Heart right ventricle (tissue), 16 donors: ENCODE measurements at regions not wholly inside any gene's neighbourhood (a gene's known extent, or its start where the extent isn't known, plus 50 kb on each side); places are given as distances from the start of the nearest gene placed in this dataset.

Experiments
- ATAC-seq, 8 donors: fragments of 200-7000 bp; cut with Tn5 transposase; one replicate each; pipeline ENCODE4 v1.9.1; 2020; ENCODE audit warnings: mild to moderate bottlenecking in 8 of 8, moderate library complexity in 8 of 8, moderate number of reproducible peaks in 1 of 8
- DNase-seq, 2 donors: peaks; one replicate each; pipeline ENCODE4 v3.0.0-alpha.2; 2020
- H3K27ac ChIP-seq, 10 donors: fragments of 200-600 bp; sonication (generic) in 2 of 10; one replicate each; pipeline versions ENCODE4 v1.5.0 to v1.8.0; 2020 to 2022; ENCODE audit warnings: mild to moderate bottlenecking in 3 of 10
- H3K27me3 ChIP-seq, 7 donors: fragments of 200-600 bp; one replicate each; pipeline ENCODE4 v1.8.0; 2021 to 2022; ENCODE audit warnings: mild to moderate bottlenecking in 2 of 7
- H3K36me3 ChIP-seq, 9 donors: fragments of 200-600 bp; sonication (generic) in 1 of 9; one replicate each; pipeline versions ENCODE4 v1.5.0 to v1.8.0; 2020 to 2022; ENCODE audit warnings: mild to moderate bottlenecking in 2 of 9
- H3K4me1 ChIP-seq, 9 donors: fragments of 200-600 bp; sonication (generic) in 1 of 9; one replicate each; pipeline versions ENCODE4 v1.5.0 to v1.8.0; 2020 to 2022; ENCODE audit warnings: mild to moderate bottlenecking in 4 of 9
- H3K4me3 ChIP-seq, 10 donors: fragments of 200-600 bp; sonication (generic) in 2 of 10; one replicate each; pipeline versions ENCODE4 v1.5.0 to v1.8.0; 2020 to 2022; ENCODE audit warnings: mild to moderate bottlenecking in 7 of 10, moderate library complexity in 2 of 10
- H3K9me3 ChIP-seq, 11 donors: fragments of 200-600 bp in 10 of 11; sonication (generic) in 2 of 11; one replicate each; pipeline versions ENCODE4 v1.5.0 to v1.8.0; 2013 to 2022; ENCODE audit warnings: mild to moderate bottlenecking in 2 of 11, control low read depth in 1 of 11, moderate library complexity in 1 of 11
- WGBS, 2 donors: extraction: QIAGEN DNeasy Blood & Tissue Kit; methylation state at CpG; one replicate each; pipeline ENCODE4 v1.1.7; 2013; ENCODE audit warnings: inconsistent platforms in 1 of 2; 5-methylcytosine and 5-hydroxymethylcytosine counted together
- intact Hi-C, 10 donors: fragments of 100-400 bp; cut with DNase I; formaldehyde crosslinking; loops; one replicate each; pipeline versions ENCODE4 v1.11.1 to v1.14.2; 2022
- TF ChIP-seq, protein P1 (sequence below), 9 donors: fragments of 200-600 bp; sonication (generic) in 2 of 9; IDR thresholded peaks; one replicate each; pipeline versions ENCODE4 v1.5.0 to v1.8.0; 2021 to 2022; ENCODE audit warnings: antibody characterized with exemption in 9 of 9, mild to moderate bottlenecking in 5 of 9, moderate library complexity in 1 of 9
- donor health status: Arrhythmogenic right ventricular cardiomyopathy.
- donor health status: ischemic (EF 13 %, LVEDD 7.1; RV severe dilation, severe dysfunction).
- donor health status: healthy with polysubstance abuse.
- donor health status: DM: no; HTN: yes; CAD: no.
- donor health status: DM: no; HTN: no; CAD: no.
- donor health status: ischemic (EF 25% LVEDD 6.9; RV normal size, moderate dysfunction).
- donor health status: ischemic (EF 25% LVEDD 5.7; RV mildly dilated, moderate dysfunction).
- donor health status: healthy.
- donor health status: DM: yes; HTN: yes; CAD: no.
- donor health status: Ischemic cardiomyopathy.
- donor health status: ischemic (EF 35%, LVEDD 5.7; RV mildly dilated, moderate dysfunction).
- donor health status: nonischemic (EF 11% LVEDD 7.7; RV severe dilation, severe dysfunction).
- donor health status: DM: yes; HTN: yes; CAD: no.
- donor health status: PGD.
- donor health status: ischemic (EF 29% LVEDD 5.4; RV normal size, mild dysfunction).
- donor health status: nonischemic (EF 23%, LVEDD 6.1; RV moderate dilation, normal function).

DNA sequence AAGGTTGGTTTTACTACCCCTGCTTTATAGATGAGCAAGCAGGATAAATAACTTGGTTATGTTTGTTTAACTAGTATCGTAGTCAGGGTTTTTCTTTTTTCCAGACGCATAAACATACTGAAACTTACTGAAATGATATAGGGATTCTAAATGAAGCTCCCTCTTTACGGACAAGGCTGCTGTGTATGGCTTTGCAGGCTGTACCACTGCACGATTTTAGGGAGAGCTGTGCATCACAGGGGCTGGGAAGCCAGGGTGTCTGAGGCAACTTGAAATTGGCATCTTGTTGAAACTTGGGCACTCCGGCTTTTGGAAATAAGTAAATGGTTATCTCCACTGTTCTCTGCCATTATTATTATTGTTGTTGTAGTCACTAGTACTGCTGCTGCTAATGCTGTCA lies 218.1 kb upstream of the CDH8 start:
- DNase-seq = no peak
- intact Hi-C loops = no loop called here
- TF ChIP-seq, protein P1, sequence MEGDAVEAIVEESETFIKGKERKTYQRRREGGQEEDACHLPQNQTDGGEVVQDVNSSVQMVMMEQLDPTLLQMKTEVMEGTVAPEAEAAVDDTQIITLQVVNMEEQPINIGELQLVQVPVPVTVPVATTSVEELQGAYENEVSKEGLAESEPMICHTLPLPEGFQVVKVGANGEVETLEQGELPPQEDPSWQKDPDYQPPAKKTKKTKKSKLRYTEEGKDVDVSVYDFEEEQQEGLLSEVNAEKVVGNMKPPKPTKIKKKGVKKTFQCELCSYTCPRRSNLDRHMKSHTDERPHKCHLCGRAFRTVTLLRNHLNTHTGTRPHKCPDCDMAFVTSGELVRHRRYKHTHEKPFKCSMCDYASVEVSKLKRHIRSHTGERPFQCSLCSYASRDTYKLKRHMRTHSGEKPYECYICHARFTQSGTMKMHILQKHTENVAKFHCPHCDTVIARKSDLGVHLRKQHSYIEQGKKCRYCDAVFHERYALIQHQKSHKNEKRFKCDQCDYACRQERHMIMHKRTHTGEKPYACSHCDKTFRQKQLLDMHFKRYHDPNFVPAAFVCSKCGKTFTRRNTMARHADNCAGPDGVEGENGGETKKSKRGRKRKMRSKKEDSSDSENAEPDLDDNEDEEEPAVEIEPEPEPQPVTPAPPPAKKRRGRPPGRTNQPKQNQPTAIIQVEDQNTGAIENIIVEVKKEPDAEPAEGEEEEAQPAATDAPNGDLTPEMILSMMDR (IDR thresholded peaks at IDR 0.05) = no peak
- WGBS, 2 donors = 78 to 84% methylated on average over 5 of the region's 5 CpGs
- no peak for ATAC-seq
- Histone ChIP-seq H3K36me3 (no peaks in the 10 kb centered on the region), H3K9me3 (no peaks in the 10 kb centered on the region), H3K4me1 (no peaks in the 10 kb centered on the region), H3K4me3 (no peak overlapping the region), H3K27me3 (no peaks in the 10 kb centered on the region), H3K27ac (no peak overlapping the region)

DNA sequence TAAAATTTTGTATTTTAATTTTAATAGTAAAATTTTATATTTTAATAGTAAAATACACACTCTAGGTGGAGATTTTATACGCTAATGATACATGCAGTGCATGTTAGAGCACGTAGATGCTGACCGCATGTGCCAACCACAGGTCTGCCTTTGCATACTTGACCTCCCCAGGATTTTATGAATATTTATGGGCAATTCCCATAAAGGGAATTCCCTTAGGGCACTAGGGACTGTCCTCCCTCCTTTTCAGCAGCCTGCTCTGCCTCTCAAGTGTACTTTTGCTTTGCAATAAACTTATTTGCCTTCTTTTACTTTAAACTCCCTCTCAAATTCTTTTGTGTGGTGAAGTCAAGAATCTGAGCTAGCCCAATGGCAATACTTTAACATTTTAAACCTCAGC lies 217.7 kb upstream of the CDH8 start:
- Histone ChIP-seq H3K9me3 (no peaks in the 10 kb centered on the region), H3K4me3 (no peak overlapping the region), H3K27me3 (no peaks in the 10 kb centered on the region), H3K36me3 (no peaks in the 10 kb centered on the region), H3K4me1 (no peaks in the 10 kb centered on the region), H3K27ac (no peak overlapping the region)
- intact Hi-C loops = no loop called here
- TF ChIP-seq, protein P1 (IDR thresholded peaks at IDR 0.05) = no peak
- DNase-seq (no peak), ATAC-seq (no peak)
- whole genome bisulfite sequencing, 2 donors = 87 to 96% methylated on average over 3 of the region's 3 CpGs

DNA sequence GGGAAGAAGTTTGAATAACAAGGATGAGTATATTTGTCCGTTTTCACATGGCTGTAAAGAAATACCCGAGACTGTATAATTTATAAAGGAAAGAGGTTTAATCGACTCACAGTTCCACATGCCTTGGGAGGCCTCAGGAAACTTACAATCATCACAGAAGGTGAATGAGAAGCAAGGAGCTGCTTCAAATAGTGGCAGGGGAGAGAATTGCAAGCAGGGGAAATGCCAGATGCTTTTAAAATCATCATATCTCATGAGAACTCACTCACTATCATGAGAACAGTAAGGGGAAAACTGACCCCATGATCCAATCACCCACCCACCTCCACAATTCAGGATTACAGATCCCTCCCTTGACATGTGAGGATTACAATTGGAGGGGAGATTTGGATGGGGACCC lies 212.8 kb upstream of the CDH8 start:
- no peaks in the 10 kb centered on the region for H3K4me1 ChIP-seq
- TF ChIP-seq, protein P1 (IDR thresholded peaks at IDR 0.05) = no peak
- no peaks in the 10 kb centered on the region for H3K27me3 ChIP-seq
- H3K27ac ChIP-seq = no peak overlapping the region
- H3K36me3 ChIP-seq = no peaks in the 10 kb centered on the region
- DNase-seq (no peak), ATAC-seq (no peak)
- intact Hi-C loops = no loop called here
- WGBS, 2 donors = 76 to 84% methylated on average over 3 of the region's 3 CpGs
- no peaks in the 10 kb centered on the region for H3K9me3 ChIP-seq
- H3K4me3 ChIP-seq = no peak overlapping the region

DNA sequence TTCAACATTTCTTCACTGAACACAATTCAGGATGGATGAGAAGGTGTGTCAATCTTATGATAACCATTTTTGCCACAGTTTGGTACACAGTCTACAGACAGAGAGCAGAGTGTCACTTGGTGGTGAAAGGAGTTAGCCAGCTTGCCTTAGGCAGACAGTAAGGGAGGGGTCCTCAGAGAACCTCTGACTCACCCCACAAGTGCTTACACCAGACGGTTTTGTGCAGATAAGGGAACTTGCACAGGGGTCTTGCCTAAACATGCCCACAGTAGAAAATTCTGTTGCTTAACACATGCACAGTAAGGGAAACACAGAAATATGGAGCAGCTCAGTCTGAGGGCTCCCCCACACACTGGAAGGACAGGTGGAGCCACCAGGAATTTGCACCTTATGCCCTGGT lies 204.5 kb upstream of the CDH8 start:
- 8 to 28% methylated on average over 1 of the region's 1 CpG for WGBS, 2 donors
- no peak overlapping the region for H3K4me3 ChIP-seq
- no peak overlapping the region for H3K27ac ChIP-seq
- peaks cover 0 to 7% (median 0%) of the 10 kb centered on the region in 11 donors for H3K9me3 ChIP-seq
- H3K36me3 ChIP-seq = no peaks in the 10 kb centered on the region
- DNase-seq (no peak), ATAC-seq (no peak)
- intact Hi-C loops = no loop called here
- no peaks in the 10 kb centered on the region for H3K4me1 ChIP-seq
- no peaks in the 10 kb centered on the region for H3K27me3 ChIP-seq
- TF ChIP-seq, protein P1 (IDR thresholded peaks at IDR 0.05) = no peak
